ENCODE measurements at regions not wholly inside any gene's neighbourhood (a gene's known extent, or its start where the extent isn't known, plus 50 kb on each side); places are given as distances from the start of the nearest gene placed in this dataset.
"Not testable (repeated sequence)": the region's sequence is repeated elsewhere in the genome, so short reads cannot be mapped to it uniquely, and the experiment has no call there.

- intact Hi-C loops (cut with DNase I; ENCODE audit: low total_unique reads); DNase-seq: not testable (repeated sequence)
- WGBS, 2 donors = 75% methylated on average over 3 of the region's 3 CpGs
Measured at GRCh38 chr15:24311692-24312091, 363.9 kb upstream of the NPAP1 start.

GRCh38 chr15:24316326-24316725 lies 359.2 kb upstream of the NPAP1 start:
- H3K4me3 ChIP-seq; DNase-seq; H3K27me3 ChIP-seq; H3K4me1 ChIP-seq; H3K9me3 ChIP-seq; intact Hi-C loops (cut with DNase I; ENCODE audit: low total_unique reads); H3K27ac ChIP-seq; H3K36me3 ChIP-seq (ENCODE audit: low read depth, missing control alignments): not testable (repeated sequence)
- 85 to 93% methylated on average over 3 of the region's 3 CpGs for WGBS, 2 donors

More at GRCh38 chr15:24311692-24312091, 363.9 kb upstream of the NPAP1 start:
- H3K27me3 ChIP-seq; H3K27ac ChIP-seq; H3K4me3 ChIP-seq; H3K9me3 ChIP-seq; H3K36me3 ChIP-seq (ENCODE audit: low read depth, missing control alignments); H3K4me1 ChIP-seq: not testable (repeated sequence)

GRCh38 chr15:24318981-24319380 lies 356.6 kb upstream of the NPAP1 start:
- no peak overlapping the region for H3K27ac ChIP-seq
- TF ChIP-seq CTCF (IDR thresholded peaks at IDR 0.05) (no peak), POLR2A (IDR thresholded peaks at IDR 0.05) (no peak)
- H3K4me3 ChIP-seq = no peak overlapping the region
- no peaks in the 10 kb centered on the region for H3K4me1 ChIP-seq
- H3K27me3 ChIP-seq = no peaks in the 10 kb centered on the region
- intact Hi-C loops (cut with DNase I; ENCODE audit: low total_unique reads) = no loop called here
- DNase-seq = no peak
- H3K9me3 ChIP-seq = no peaks in the 10 kb centered on the region
- no peaks in the 10 kb centered on the region for H3K36me3 ChIP-seq (ENCODE audit: low read depth, missing control alignments)

GRCh38 chr15:24324096-24324495 lies 351.5 kb upstream of the NPAP1 start:
- H3K27me3 ChIP-seq; DNase-seq; H3K4me1 ChIP-seq; H3K27ac ChIP-seq; H3K36me3 ChIP-seq (ENCODE audit: low read depth, missing control alignments); intact Hi-C loops (cut with DNase I; ENCODE audit: low total_unique reads); H3K9me3 ChIP-seq; H3K4me3 ChIP-seq: not testable (repeated sequence)
- 63 to 66% methylated on average over 4 of the region's 5 CpGs for WGBS, 2 donors

- WGBS, 2 donors = 76 to 79% methylated on average over 1 of the region's 1 CpG
- DNase-seq = peak; percentile 31
- H3K4me3 ChIP-seq; H3K36me3 ChIP-seq (ENCODE audit: low read depth, missing control alignments); H3K27ac ChIP-seq; H3K27me3 ChIP-seq; H3K4me1 ChIP-seq; H3K9me3 ChIP-seq; intact Hi-C loops (cut with DNase I; ENCODE audit: low total_unique reads): not testable (repeated sequence)
Measured at GRCh38 chr15:24326513-24326912, 349.1 kb upstream of the NPAP1 start.

- H3K9me3 ChIP-seq; H3K36me3 ChIP-seq (ENCODE audit: low read depth, missing control alignments); intact Hi-C loops (cut with DNase I; ENCODE audit: low total_unique reads); H3K4me1 ChIP-seq; H3K4me3 ChIP-seq; H3K27me3 ChIP-seq; DNase-seq; H3K27ac ChIP-seq: not testable (repeated sequence)
- WGBS, 2 donors = 87 to 90% methylated on average over 9 of the region's 9 CpGs
Measured at GRCh38 chr15:24331964-24332363, 343.6 kb upstream of the NPAP1 start.

DNA sequence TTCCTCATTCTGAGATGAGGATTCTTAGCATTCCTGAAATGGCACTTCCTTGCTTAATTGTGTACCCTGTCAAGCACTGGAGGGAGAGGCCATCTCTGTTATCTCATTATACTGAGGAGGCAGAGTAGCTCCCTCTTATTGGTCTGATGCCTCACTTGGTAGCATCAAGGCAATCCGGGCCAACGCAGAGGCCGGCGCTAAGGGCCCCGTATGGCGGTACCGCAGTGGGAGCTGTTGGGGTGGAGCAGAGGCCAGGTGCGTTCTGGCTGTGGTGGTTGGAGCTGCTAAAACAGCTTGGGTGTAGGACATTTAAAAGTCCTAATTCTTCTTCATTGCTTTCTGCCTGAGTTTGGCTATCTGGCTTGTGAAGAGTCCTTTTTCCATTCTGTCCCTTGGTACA lies 333.7 kb upstream of the NPAP1 start:
- H3K27me3 ChIP-seq; H3K4me1 ChIP-seq; H3K36me3 ChIP-seq (ENCODE audit: low read depth, missing control alignments); H3K9me3 ChIP-seq; intact Hi-C loops (cut with DNase I; ENCODE audit: low total_unique reads); H3K4me3 ChIP-seq; H3K27ac ChIP-seq; DNase-seq: not testable (repeated sequence)
- WGBS, 2 donors = 95 to 98% methylated on average over 8 of the region's 8 CpGs

GRCh38 chr15:24352777-24353176 lies 322.8 kb upstream of the NPAP1 start:
- DNase-seq; intact Hi-C loops (cut with DNase I; ENCODE audit: low total_unique reads); H3K27me3 ChIP-seq; H3K36me3 ChIP-seq (ENCODE audit: low read depth, missing control alignments); H3K4me3 ChIP-seq; H3K27ac ChIP-seq; H3K9me3 ChIP-seq; H3K4me1 ChIP-seq: not testable (repeated sequence)
- 75 to 78% methylated on average over 6 of the region's 6 CpGs for WGBS, 2 donors

DNA sequence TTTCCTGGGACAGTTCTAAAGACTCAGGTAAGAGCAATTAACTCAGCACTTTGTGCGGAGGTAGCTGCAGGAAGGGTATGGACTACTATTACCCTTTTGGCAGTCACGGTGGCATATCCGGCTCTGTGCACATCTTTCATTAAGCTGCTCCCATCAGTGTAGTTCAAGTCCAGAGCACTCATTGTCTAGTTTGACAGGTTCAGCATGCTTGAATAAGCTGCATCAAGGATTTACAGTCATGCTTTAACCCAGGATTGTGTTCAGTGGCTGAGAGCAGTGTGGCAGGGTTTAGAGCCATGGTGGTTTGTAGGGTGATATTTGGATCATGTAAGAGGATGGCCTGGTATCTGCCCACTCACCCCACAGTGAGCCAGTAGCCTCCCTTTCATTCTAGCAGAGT lies 294.5 kb upstream of the NPAP1 start:
- H3K4me1 ChIP-seq; H3K9me3 ChIP-seq; H3K27ac ChIP-seq; H3K4me3 ChIP-seq; DNase-seq; intact Hi-C loops (cut with DNase I; ENCODE audit: low total_unique reads); H3K27me3 ChIP-seq; H3K36me3 ChIP-seq (ENCODE audit: low read depth, missing control alignments): not testable (repeated sequence)
- WGBS, 2 donors = 82 to 100% methylated on average over 3 of the region's 3 CpGs

GRCh38 chr15:24385258-24385657 lies 290.3 kb upstream of the NPAP1 start:
- H3K9me3 ChIP-seq; H3K27me3 ChIP-seq; intact Hi-C loops (cut with DNase I; ENCODE audit: low total_unique reads); H3K4me3 ChIP-seq; H3K4me1 ChIP-seq; DNase-seq; H3K36me3 ChIP-seq (ENCODE audit: low read depth, missing control alignments); H3K27ac ChIP-seq: not testable (repeated sequence)
- WGBS, 2 donors = 68 to 69% methylated on average over 2 of the region's 2 CpGs
